T-cell (primary cell): ENCODE measurements at regions not wholly inside any gene's neighbourhood (a gene's known extent, or its start where the extent isn't known, plus 50 kb on each side); places are given as distances from the start of the nearest gene placed in this dataset.

Source experiments
- ATAC-seq, 4 experiments: fragments of 200-7000 bp in 3 of 4; fragments of 150-1000 bp in 1 of 4; cut with Tn5 transposase; replicated peaks in 1 of 4; 1 replicate in 3 of 4; 2 replicates in 1 of 4; pipeline ENCODE4 v1.10.0; 2021; ENCODE audit warnings: moderate library complexity in 3 of 4, mild to moderate bottlenecking in 2 of 4, moderate number of reproducible peaks in 1 of 4
- CTCF ChIA-PET, 2 donors: fragments of 300-600 bp; sonication (Branson Sonifier 250); formaldehyde crosslinking; loops; one replicate each; lab custom pipeline; 2022; ENCODE audit warnings: antibody characterized with exemption in 2 of 2; lab: Charles Lee
- POLR2A ChIA-PET, 2 donors: fragments of 300-600 bp; sonication (Branson Sonifier 250); formaldehyde crosslinking; loops; one replicate each; lab custom pipeline; 2022; ENCODE audit warnings: antibody characterized with exemption in 2 of 2; lab: Charles Lee
- DNase-seq, 35 experiments: peaks; one replicate each; pipeline versions ENCODE4 v3.0.0 to v3.0.0-alpha.2; 2013 to 2023
- H3K27ac ChIP-seq: one replicate; pipeline ENCODE4 v1.5.1; 2013; ENCODE audit warnings: low read length
- H3K27me3 ChIP-seq, 2 experiments: replicated peaks in 1 of 2; 1 replicate in 1 of 2; 2 replicates in 1 of 2; pipeline versions ENCODE4 v1.6.1 to v1.7.0; 2013; ENCODE audit warnings: low read length in 1 of 2, mixed read lengths in 1 of 2; ENCODE audit not compliant: control insufficient read depth in 2 of 2, insufficient read depth in 2 of 2; ENCODE audit errors: extremely low read depth in 1 of 2
- H3K36me3 ChIP-seq, 2 donors: 1 replicate in 1 of 2; 2 replicates in 1 of 2; pipeline versions ENCODE4 v1.6.1 to v1.7.0; 2013; ENCODE audit warnings: low read length in 1 of 2; ENCODE audit not compliant: control insufficient read depth in 2 of 2, insufficient read depth in 1 of 2; ENCODE audit errors: extremely low read depth in 1 of 2
- H3K4me1 ChIP-seq, 2 experiments: 1 replicate in 1 of 2; 2 replicates in 1 of 2; pipeline versions ENCODE4 v1.6.1 to v1.7.0; 2013; ENCODE audit warnings: low read length in 2 of 2, mixed read lengths in 1 of 2; ENCODE audit not compliant: insufficient read depth in 2 of 2, control insufficient read depth in 1 of 2; ENCODE audit errors: extremely low read depth in 1 of 2
- H3K4me3 ChIP-seq, 2 donors: 1 replicate in 1 of 2; 2 replicates in 1 of 2; pipeline versions ENCODE4 v1.5.1 to v1.7.0; 2013; ENCODE audit warnings: mild to moderate bottlenecking in 2 of 2, low read length in 1 of 2, moderate library complexity in 1 of 2; ENCODE audit not compliant: control insufficient read depth in 1 of 2; ENCODE audit errors: extremely low read depth in 1 of 2
- H3K9me3 ChIP-seq: 2 replicates; pipeline ENCODE4 v1.7.0; 2013
- H3K27ac Mint-ChIP-seq, 2 donors: one replicate each; pipeline ENCODE4 v1.8.0; 2020 to 2021; ENCODE audit warnings: mild to moderate bottlenecking in 2 of 2, mixed read lengths in 2 of 2
- H3K27me3 Mint-ChIP-seq, 2 donors: one replicate each; pipeline ENCODE4 v1.8.0; 2021 to 2022; ENCODE audit warnings: mixed read lengths in 2 of 2
- H3K36me3 Mint-ChIP-seq: one replicate; pipeline ENCODE4 v1.8.0; 2021; ENCODE audit warnings: mixed read lengths
- H3K4me1 Mint-ChIP-seq, 3 donors: one replicate each; pipeline ENCODE4 v1.8.0; 2020 to 2022; ENCODE audit warnings: mixed read lengths in 3 of 3, mild to moderate bottlenecking in 1 of 3
- H3K4me3 Mint-ChIP-seq, 3 donors: one replicate each; pipeline ENCODE4 v1.8.0; 2020 to 2022; ENCODE audit warnings: mild to moderate bottlenecking in 3 of 3, mixed read lengths in 3 of 3, moderate library complexity in 3 of 3
- H3K9me3 Mint-ChIP-seq, 3 donors: one replicate each; pipeline ENCODE4 v1.8.0; 2020 to 2022; ENCODE audit warnings: mixed read lengths in 3 of 3
- WGBS: methylation state at CpG from one replicate; pipeline ENCODE4 v1.1.5; 2013; ENCODE audit warnings: missing lambda C conversion rate; ENCODE audit not compliant: insufficient coverage; 5-methylcytosine and 5-hydroxymethylcytosine counted together

DNA sequence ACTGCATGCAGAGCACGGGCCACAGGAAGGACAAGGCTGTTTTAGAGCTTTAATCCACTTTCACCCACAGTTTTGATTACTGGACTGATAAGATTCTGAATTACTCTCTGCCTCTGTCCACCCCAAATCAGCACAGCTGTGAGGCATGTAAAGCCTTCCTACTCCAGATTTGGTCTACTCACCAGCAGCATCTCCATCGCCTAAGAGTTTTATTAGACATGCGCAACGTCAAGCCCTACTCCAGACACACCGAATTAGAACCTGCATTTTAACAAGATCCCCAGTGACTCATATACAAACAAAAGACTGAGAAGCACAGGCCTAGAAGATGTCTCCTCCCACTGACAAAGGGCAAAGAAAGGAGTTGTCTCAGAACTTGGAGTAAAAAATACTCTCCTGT is 221.2 kb downstream of the TUSC7 start:
- Histone ChIP-seq H3K4me3 (no peak overlapping the region), H3K27me3 (no peaks in the 10 kb centered on the region), H3K36me3 (no peaks in the 10 kb centered on the region), H3K4me1 (no peaks in the 10 kb centered on the region), H3K9me3 (no peaks in the 10 kb centered on the region), H3K27ac (no peak overlapping the region)
- no peak overlapping the region for H3K27ac Mint-ChIP-seq
- no peaks in the 10 kb centered on the region for H3K36me3 Mint-ChIP-seq
- no peak overlapping the region for H3K4me3 Mint-ChIP-seq
- POLR2A ChIA-PET, result no interaction called here
- no peaks in the 10 kb centered on the region for H3K27me3 Mint-ChIP-seq
- WGBS, result 67% methylated on average over 1 of the region's 5 CpGs
- no peaks in the 10 kb centered on the region for H3K4me1 Mint-ChIP-seq
- ATAC-seq, result no peak
- peaks cover 2 to 15% (median 5%) of the 10 kb centered on the region in 3 donors for H3K9me3 Mint-ChIP-seq
- CTCF ChIA-PET, result no interaction called here
- no peak for DNase-seq

GRCh38 chr3:116939091-116939490 is 229.5 kb downstream of the TUSC7 start:
- no peaks in the 10 kb centered on the region for H3K36me3 ChIP-seq
- Mint-ChIP-seq H3K4me1 (no peaks in the 10 kb centered on the region), H3K36me3 (no peaks in the 10 kb centered on the region), H3K27me3 (no peaks in the 10 kb centered on the region), H3K27ac (no peak overlapping the region), H3K4me3 (no peak overlapping the region), H3K9me3 (peaks cover 15 to 24% (median 19%) of the 10 kb centered on the region in 3 donors)
- CTCF ChIA-PET, result no interaction called here
- H3K9me3 ChIP-seq, result no peaks in the 10 kb centered on the region
- no peak for DNase-seq
- H3K27me3 ChIP-seq, result no peaks in the 10 kb centered on the region
- ATAC-seq, result no peak
- WGBS, result 65% methylated on average over 3 of the region's 3 CpGs
- H3K4me3 ChIP-seq, result no peak overlapping the region
- H3K27ac ChIP-seq, result no peak overlapping the region
- H3K4me1 ChIP-seq, result no peaks in the 10 kb centered on the region
- POLR2A ChIA-PET, result no interaction called here

DNA sequence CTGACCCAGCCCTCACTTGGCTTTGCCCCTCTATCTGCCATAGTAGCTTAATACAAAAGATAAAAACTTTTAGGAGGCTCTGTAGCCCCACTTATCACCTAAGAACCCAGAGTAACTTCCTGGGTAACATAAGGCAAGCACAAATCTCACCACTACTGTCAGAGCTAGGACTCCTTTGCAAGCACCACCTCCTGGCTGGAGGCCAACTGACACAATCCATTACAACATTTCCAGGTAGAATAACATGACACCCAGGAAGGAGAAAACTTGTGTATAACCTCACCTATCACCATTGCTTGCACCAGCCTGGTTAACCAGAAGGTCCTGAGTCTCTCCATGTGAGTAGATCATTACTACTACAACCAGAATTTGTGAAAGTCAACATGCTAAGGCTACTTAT is 230.0 kb downstream of the TUSC7 start:
- Histone ChIP-seq H3K4me3 (no peak overlapping the region), H3K27ac (no peak overlapping the region), H3K27me3 (no peaks in the 10 kb centered on the region), H3K9me3 (no peaks in the 10 kb centered on the region), H3K4me1 (no peaks in the 10 kb centered on the region), H3K36me3 (no peaks in the 10 kb centered on the region)
- peaks cover 15 to 24% (median 19%) of the 10 kb centered on the region in 3 donors for H3K9me3 Mint-ChIP-seq
- POLR2A ChIA-PET, result no interaction called here
- no peaks in the 10 kb centered on the region for H3K27me3 Mint-ChIP-seq
- no peaks in the 10 kb centered on the region for H3K4me1 Mint-ChIP-seq
- H3K27ac Mint-ChIP-seq, result no peak overlapping the region
- DNase-seq (no peak), ATAC-seq (no peak)
- H3K4me3 Mint-ChIP-seq, result no peak overlapping the region
- no peaks in the 10 kb centered on the region for H3K36me3 Mint-ChIP-seq
- CTCF ChIA-PET, result no interaction called here

GRCh38 chr3:116940719-116941118 is 231.1 kb downstream of the TUSC7 start:
- no peaks in the 10 kb centered on the region for H3K36me3 ChIP-seq
- no CpG with 5 or more reads among the region's 2 CpGs for WGBS
- Mint-ChIP-seq H3K36me3 (no peaks in the 10 kb centered on the region), H3K27me3 (no peaks in the 10 kb centered on the region), H3K4me3 (no peak overlapping the region), H3K27ac (no peak overlapping the region), H3K9me3 (peaks cover 9 to 22% (median 19%) of the 10 kb centered on the region in 3 donors), H3K4me1 (no peaks in the 10 kb centered on the region)
- CTCF ChIA-PET, result no interaction called here
- H3K27ac ChIP-seq, result no peak overlapping the region
- no peaks in the 10 kb centered on the region for H3K4me1 ChIP-seq
- POLR2A ChIA-PET, result no interaction called here
- H3K4me3 ChIP-seq, result no peak overlapping the region
- no peaks in the 10 kb centered on the region for H3K9me3 ChIP-seq
- DNase-seq (no peak), ATAC-seq (no peak)
- H3K27me3 ChIP-seq, result no peaks in the 10 kb centered on the region

DNA sequence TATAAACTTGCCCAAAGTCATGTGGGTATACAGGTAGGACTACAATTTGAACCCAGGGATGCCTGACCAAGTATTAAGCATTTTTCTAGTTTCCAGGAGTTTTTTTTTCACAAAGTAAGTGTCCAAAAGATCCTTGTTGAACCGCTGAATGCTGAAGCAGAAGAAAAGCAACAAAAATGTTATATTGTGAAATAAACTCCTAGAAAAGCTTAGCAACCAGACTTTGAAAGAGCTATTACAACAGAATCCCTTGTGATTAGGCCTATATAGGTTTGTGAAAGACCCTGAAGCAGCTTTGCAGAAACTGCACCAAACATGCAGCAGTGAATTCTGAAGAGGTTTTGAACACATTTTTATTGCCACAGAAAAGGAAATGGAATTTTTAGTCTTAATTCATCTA is 236.8 kb downstream of the TUSC7 start:
- Mint-ChIP-seq H3K36me3 (no peaks in the 10 kb centered on the region), H3K27me3 (no peaks in the 10 kb centered on the region), H3K4me3 (no peak overlapping the region), H3K9me3 (peaks cover 5 to 17% (median 13%) of the 10 kb centered on the region in 3 donors), H3K4me1 (no peaks in the 10 kb centered on the region), H3K27ac (no peak overlapping the region)
- H3K27ac ChIP-seq, result no peak overlapping the region
- WGBS, result no CpG with 5 or more reads among the region's 1 CpG
- H3K27me3 ChIP-seq, result no peaks in the 10 kb centered on the region
- H3K4me3 ChIP-seq, result no peak overlapping the region
- no peak for DNase-seq
- CTCF ChIA-PET, result interaction anchor here in 1 of 2 donors (0.5 kb wide), 1 partner anchor 658 kb away, joined by 5 read pairs; no protein-coding TSS in a partner anchor
- H3K4me1 ChIP-seq, result no peaks in the 10 kb centered on the region
- no peaks in the 10 kb centered on the region for H3K36me3 ChIP-seq
- POLR2A ChIA-PET, result no interaction called here
- H3K9me3 ChIP-seq, result no peaks in the 10 kb centered on the region
- ATAC-seq, result no peak

DNA sequence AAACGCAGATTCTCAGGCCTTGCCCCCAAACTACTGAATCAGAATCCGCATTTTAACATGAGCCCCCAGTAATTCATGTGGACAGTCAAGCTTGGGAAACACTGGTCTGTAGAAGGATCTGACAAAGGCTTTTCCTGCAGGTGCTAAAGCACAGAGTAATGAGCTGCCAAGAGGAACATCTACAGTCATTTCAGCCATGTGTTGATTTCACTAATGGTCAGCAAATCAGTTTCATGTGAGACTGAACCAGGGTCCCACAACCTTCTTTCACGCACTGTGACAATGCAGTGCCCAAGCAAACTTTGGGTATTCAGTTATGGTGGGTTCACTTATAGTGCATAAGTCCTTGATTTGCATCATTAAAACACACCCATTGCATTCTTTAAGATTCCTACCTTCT is 237.6 kb downstream of the TUSC7 start:
- Mint-ChIP-seq H3K9me3 (peaks cover 3 to 10% (median 8%) of the 10 kb centered on the region in 3 donors), H3K36me3 (no peaks in the 10 kb centered on the region), H3K4me1 (no peaks in the 10 kb centered on the region), H3K27me3 (no peaks in the 10 kb centered on the region), H3K4me3 (no peak overlapping the region), H3K27ac (no peak overlapping the region)
- H3K36me3 ChIP-seq, result no peaks in the 10 kb centered on the region
- H3K4me1 ChIP-seq, result no peaks in the 10 kb centered on the region
- ChIA-PET POLR2A (no interaction called here), CTCF (no interaction called here)
- no peaks in the 10 kb centered on the region for H3K9me3 ChIP-seq
- 87% methylated on average over 2 of the region's 3 CpGs for WGBS
- H3K27ac ChIP-seq, result no peak overlapping the region
- ATAC-seq, result no peak
- no peak for DNase-seq
- no peak overlapping the region for H3K4me3 ChIP-seq
- no peaks in the 10 kb centered on the region for H3K27me3 ChIP-seq

DNA sequence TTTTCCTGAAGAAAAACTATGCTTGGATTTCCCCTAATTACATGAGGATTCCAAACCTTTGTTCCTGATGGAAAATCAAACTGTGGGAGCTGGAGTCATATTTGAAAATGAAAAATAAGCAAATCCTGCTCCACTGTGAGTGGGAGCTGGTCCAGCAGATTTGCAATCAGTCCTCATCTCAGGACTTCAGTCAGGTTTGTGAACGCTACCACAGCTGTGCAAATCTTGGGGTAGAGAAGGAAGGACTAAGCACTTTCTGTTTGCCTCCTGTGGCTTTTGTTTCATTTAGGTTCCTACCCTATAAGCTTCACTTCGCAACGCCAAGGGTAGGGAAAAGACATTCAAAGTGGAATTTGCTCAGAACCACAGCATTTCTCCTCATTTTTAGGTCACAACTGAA is 238.2 kb downstream of the TUSC7 start:
- Mint-ChIP-seq H3K27me3 (no peaks in the 10 kb centered on the region), H3K36me3 (no peaks in the 10 kb centered on the region), H3K4me1 (no peaks in the 10 kb centered on the region), H3K9me3 (peaks cover 0 to 8% (median 7%) of the 10 kb centered on the region in 3 donors), H3K4me3 (no peak overlapping the region), H3K27ac (no peak overlapping the region)
- WGBS, result 67% methylated on average over 1 of the region's 3 CpGs
- CTCF ChIA-PET, result no interaction called here
- no peaks in the 10 kb centered on the region for H3K27me3 ChIP-seq
- H3K4me1 ChIP-seq, result no peaks in the 10 kb centered on the region
- POLR2A ChIA-PET, result no interaction called here
- no peak overlapping the region for H3K4me3 ChIP-seq
- no peak for ATAC-seq
- H3K36me3 ChIP-seq, result no peaks in the 10 kb centered on the region
- DNase-seq, result no peak
- no peaks in the 10 kb centered on the region for H3K9me3 ChIP-seq
- no peak overlapping the region for H3K27ac ChIP-seq
